Stimulated activated CD4-positive, alpha-beta T cell treated with anti-CD3 and anti-CD28 coated beads, Interleukin-4, amount 100 ng/mL, for 1 hour (primary cell): ENCODE measurements at regions not wholly inside any gene's neighbourhood (a gene's known extent, or its start where the extent isn't known, plus 50 kb on each side); places are given as distances from the start of the nearest gene placed in this dataset.
"Not testable (repeated sequence)": the region's sequence is repeated elsewhere in the genome, so short reads cannot be mapped to it uniquely, and the experiment has no call there.

Experiments used
- DNase-seq: peaks from one replicate; pipeline ENCODE4 v3.0.0-alpha.2; 2020

- DNase-seq, result no peak
Observed at GRCh38 chr13:70222926-70223325, 114.7 kb upstream of the KLHL1 start.

GRCh38 chr13:70218618-70219017, 110.4 kb upstream of the KLHL1 start:
- DNase-seq, result no peak

- not testable (repeated sequence) for DNase-seq
Observed at GRCh38 chr13:70208968-70209367, 100.7 kb upstream of the KLHL1 start.

- no peak for DNase-seq
Observed at GRCh38 chr13:70206671-70207070, 98.4 kb upstream of the KLHL1 start.

GRCh38 chr13:70203661-70204229, 95.5 kb upstream of the KLHL1 start:
- no peak for DNase-seq

GRCh38 chr13:70191034-70191433, 82.8 kb upstream of the KLHL1 start:
- no peak for DNase-seq

GRCh38 chr13:70189981-70190380, 81.7 kb upstream of the KLHL1 start:
- DNase-seq, result no peak

GRCh38 chr13:70188567-70188966, 80.3 kb upstream of the KLHL1 start:
- DNase-seq, result no peak

- DNase-seq, result no peak
Observed at GRCh38 chr13:70183041-70183440, 74.8 kb upstream of the KLHL1 start.
